OCI-LY3 (cell line): ENCODE measurements at regions not wholly inside any gene's neighbourhood (a gene's known extent, or its start where the extent isn't known, plus 50 kb on each side); places are given as distances from the start of the nearest gene placed in this dataset.

Source experiments
- CTCF ChIP-seq: fragments of 200-600, 300-600 bp; sonication (generic); IDR thresholded peaks from 2 replicates; pipeline ENCODE4 v1.5.1; 2014; ENCODE audit warnings: antibody characterized with exemption, low read length, low read depth
- EZH2phosphoT487 ChIP-seq: fragments of 200-600 bp; shearing (Covaris generic); IDR thresholded peaks from 2 replicates; pipeline ENCODE4 v1.6.1; 2018; ENCODE audit warnings: antibody characterized with exemption, mixed run types, low read depth

- TF ChIP-seq CTCF (no peak), EZH2phosphoT487 (no peak)
These were observed 509.6 kb upstream of the TCF4 start for GRCh38 chr18:56097621-56098020.
